Keratinocyte (primary cell): ENCODE measurements at regions not wholly inside any gene's neighbourhood (a gene's known extent, or its start where the extent isn't known, plus 50 kb on each side); places are given as distances from the start of the nearest gene placed in this dataset.

ENCODE experiments used
- DNase-seq: peaks from one replicate; pipeline ENCODE4 v3.0.0-alpha.2; 2011; ENCODE audit warnings: low read depth, missing footprints, low spot score
- FAIRE-seq: peaks from 2 replicates; lab custom pipeline; 2011; peaks lifted over from hg19 to GRCh38; lab: Jason Lieb, UNC
- H2AFZ ChIP-seq: 2 replicates; pipeline ENCODE4 v1.6.0; 2012; ENCODE audit warnings: low read length, control low read depth, inconsistent platforms; ENCODE audit not compliant: control insufficient read depth
- H3K27ac ChIP-seq: 2 replicates; pipeline ENCODE4 v1.5.1; 2011; ENCODE audit warnings: low read length; ENCODE audit not compliant: control insufficient read depth, insufficient read depth
- H3K27me3 ChIP-seq: 3 replicates; pipeline ENCODE4 v1.6.0; 2011; ENCODE audit warnings: low read length; ENCODE audit not compliant: control insufficient read depth, insufficient read depth; ENCODE audit errors: extremely low read depth
- H3K36me3 ChIP-seq, 2 experiments: 2 replicates in 1 of 2; 3 replicates in 1 of 2; pipeline ENCODE4 v1.5.1; 2011; ENCODE audit warnings: low read length in 2 of 2, mild to moderate bottlenecking in 1 of 2; ENCODE audit not compliant: control insufficient read depth in 2 of 2, insufficient read depth in 2 of 2; ENCODE audit errors: extremely low read depth in 1 of 2
- H3K4me1 ChIP-seq: 3 replicates; pipeline ENCODE4 v1.5.1; 2011; ENCODE audit warnings: low read length; ENCODE audit not compliant: control insufficient read depth, insufficient read depth; ENCODE audit errors: extremely low read depth
- H3K4me2 ChIP-seq: 3 replicates; pipeline ENCODE4 v1.6.0; 2011; ENCODE audit warnings: low read depth, low read length; ENCODE audit not compliant: control insufficient read depth, insufficient read depth; ENCODE audit errors: extremely low read depth
- H3K4me3 ChIP-seq, 3 experiments: fragments of 200-600 bp in 1 of 3; sonication (generic) in 1 of 3; 2 replicates in 2 of 3; 3 replicates in 1 of 3; pipeline ENCODE4 v1.5.1; 2011 to 2016; ENCODE audit warnings: low read length in 3 of 3, mild to moderate bottlenecking in 3 of 3, control low read depth in 2 of 3, inconsistent platforms in 1 of 3, low read depth in 1 of 3, mixed read lengths in 1 of 3, mixed run types in 1 of 3, moderate library complexity in 1 of 3; ENCODE audit not compliant: control insufficient read depth in 2 of 3, insufficient read depth in 2 of 3; ENCODE audit errors: extremely low read depth in 1 of 3
- H3K79me2 ChIP-seq: 2 replicates; pipeline ENCODE4 v1.6.0; 2012; ENCODE audit warnings: low read length; ENCODE audit not compliant: control insufficient read depth, insufficient read depth
- H3K9ac ChIP-seq: 3 replicates; pipeline ENCODE4 v1.6.0; 2011; ENCODE audit warnings: low read length; ENCODE audit not compliant: control insufficient read depth, insufficient read depth; ENCODE audit errors: extremely low read depth
- H3K9me1 ChIP-seq: 3 replicates; pipeline ENCODE4 v1.6.0; 2011; ENCODE audit warnings: low read length; ENCODE audit not compliant: control insufficient read depth, insufficient read depth; ENCODE audit errors: extremely low read depth
- H3K9me3 ChIP-seq: 2 replicates; pipeline ENCODE4 v1.5.1; 2012; ENCODE audit warnings: low read depth, low read length; ENCODE audit not compliant: control insufficient read depth
- H4K20me1 ChIP-seq: 3 replicates; pipeline ENCODE4 v1.6.0; 2011; ENCODE audit warnings: low read length; ENCODE audit not compliant: control insufficient read depth, insufficient read depth; ENCODE audit errors: extremely low read depth
- EZH2 ChIP-seq: IDR thresholded peaks from one replicate; pipeline ENCODE4 v1.6.1; 2012; ENCODE audit warnings: inconsistent platforms, mild to moderate bottlenecking, low read length, moderate library complexity
- dilution Hi-C: fragments of 300-500 bp; cut with MboI; formaldehyde crosslinking; loops from one replicate; pipeline ENCODE4 v1.7.0; 2020; ENCODE audit warnings: low sequenced_read_pairs; ENCODE audit not compliant: extremely low pct_ligation_motif_present
- TF ChIP-seq, protein P1 (sequence below), 3 experiments: IDR thresholded peaks in 1 of 3; conservative IDR thresholded peaks in 1 of 3; optimal IDR thresholded peaks in 1 of 3; 2 replicates in 2 of 3; 3 replicates in 1 of 3; pipeline versions ENCODE3 to v1.5.1; 2011; ENCODE audit warnings: low read length in 3 of 3, mild to moderate bottlenecking in 3 of 3, moderate library complexity in 2 of 3, control low read depth in 1 of 3, inconsistent platforms in 1 of 3; ENCODE audit not compliant: insufficient read depth in 2 of 3; ENCODE audit errors: extremely low read depth in 1 of 3

DNA sequence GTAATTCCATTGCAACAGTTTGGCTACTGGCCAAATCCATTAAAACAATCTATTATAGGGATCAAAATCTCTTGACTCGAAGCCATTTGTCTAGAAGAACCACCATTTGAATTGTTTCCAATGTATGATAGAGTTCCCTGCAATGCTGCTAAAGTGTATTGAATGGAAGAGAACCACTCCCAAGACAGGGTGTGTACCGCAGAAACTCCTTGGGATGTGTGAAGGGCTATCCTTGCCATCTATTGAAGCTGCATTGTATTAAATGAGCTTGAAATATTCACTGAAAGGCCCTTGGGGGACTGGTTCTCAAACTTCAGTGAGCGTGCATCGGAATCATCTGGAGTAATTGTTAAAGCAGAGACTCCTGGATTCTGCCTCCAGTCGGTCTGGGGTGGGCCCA lies 260.4 kb upstream of the MEIS1 start:
- TF ChIP-seq, protein P1, sequence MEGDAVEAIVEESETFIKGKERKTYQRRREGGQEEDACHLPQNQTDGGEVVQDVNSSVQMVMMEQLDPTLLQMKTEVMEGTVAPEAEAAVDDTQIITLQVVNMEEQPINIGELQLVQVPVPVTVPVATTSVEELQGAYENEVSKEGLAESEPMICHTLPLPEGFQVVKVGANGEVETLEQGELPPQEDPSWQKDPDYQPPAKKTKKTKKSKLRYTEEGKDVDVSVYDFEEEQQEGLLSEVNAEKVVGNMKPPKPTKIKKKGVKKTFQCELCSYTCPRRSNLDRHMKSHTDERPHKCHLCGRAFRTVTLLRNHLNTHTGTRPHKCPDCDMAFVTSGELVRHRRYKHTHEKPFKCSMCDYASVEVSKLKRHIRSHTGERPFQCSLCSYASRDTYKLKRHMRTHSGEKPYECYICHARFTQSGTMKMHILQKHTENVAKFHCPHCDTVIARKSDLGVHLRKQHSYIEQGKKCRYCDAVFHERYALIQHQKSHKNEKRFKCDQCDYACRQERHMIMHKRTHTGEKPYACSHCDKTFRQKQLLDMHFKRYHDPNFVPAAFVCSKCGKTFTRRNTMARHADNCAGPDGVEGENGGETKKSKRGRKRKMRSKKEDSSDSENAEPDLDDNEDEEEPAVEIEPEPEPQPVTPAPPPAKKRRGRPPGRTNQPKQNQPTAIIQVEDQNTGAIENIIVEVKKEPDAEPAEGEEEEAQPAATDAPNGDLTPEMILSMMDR (optimal IDR thresholded peaks at IDR 0.05 in 1 of 3, IDR thresholded peaks at IDR 0.05 in 1 of 3, conservative IDR thresholded peaks at IDR 0.05 in 1 of 3; ENCODE audit: extremely low read depth in 1 of 3, insufficient read depth in 2 of 3, low read length in 3 of 3), result no peak
- Histone ChIP-seq H2AFZ (no peak overlapping the region), H3K4me2 (no peak overlapping the region), H3K4me3 (no peak overlapping the region), H4K20me1 (no peaks in the 10 kb centered on the region), H3K9me1 (no peaks in the 10 kb centered on the region), H3K36me3 (no peaks in the 10 kb centered on the region), H3K27ac (no peak overlapping the region), H3K9me3 (no peaks in the 10 kb centered on the region), H3K27me3 (no peaks in the 10 kb centered on the region), H3K4me1 (no peaks in the 10 kb centered on the region), H3K9ac (no peak overlapping the region), H3K79me2 (no peaks in the 10 kb centered on the region)
- dilution Hi-C loops, result no loop called here
- DNase-seq (no peak), FAIRE-seq (no peak)

DNA sequence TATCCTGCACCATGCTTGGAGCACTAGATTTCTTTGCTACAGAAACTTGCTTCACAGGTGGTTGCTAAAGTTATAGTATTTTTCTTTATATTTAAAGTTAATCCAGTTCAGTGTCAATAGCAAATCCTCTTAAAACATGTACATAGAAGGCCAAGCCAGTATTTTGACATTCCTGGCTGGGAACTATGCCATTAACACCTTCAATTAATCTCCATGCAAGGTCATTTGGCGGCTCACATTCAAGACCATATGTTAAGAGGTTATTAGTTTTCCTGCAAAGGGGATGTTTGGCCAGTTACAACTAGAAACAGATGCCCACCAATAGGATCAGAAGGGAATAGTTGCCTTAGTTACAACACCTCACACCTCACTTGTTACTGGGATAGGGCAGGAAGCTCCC lies 261.3 kb upstream of the MEIS1 start:
- FAIRE-seq (no peak), DNase-seq (no peak)
- H3K4me1 ChIP-seq, result no peaks in the 10 kb centered on the region
- no peaks in the 10 kb centered on the region for H3K27me3 ChIP-seq
- dilution Hi-C loops, result no loop called here
- H2AFZ ChIP-seq, result no peak overlapping the region
- H3K9ac ChIP-seq, result no peak overlapping the region
- no peaks in the 10 kb centered on the region for H3K9me3 ChIP-seq
- H4K20me1 ChIP-seq, result no peaks in the 10 kb centered on the region
- H3K4me2 ChIP-seq, result no peak overlapping the region
- no peaks in the 10 kb centered on the region for H3K79me2 ChIP-seq
- H3K9me1 ChIP-seq, result no peaks in the 10 kb centered on the region
- no peaks in the 10 kb centered on the region for H3K36me3 ChIP-seq
- no peak overlapping the region for H3K4me3 ChIP-seq
- no peak for TF ChIP-seq EZH2
- TF ChIP-seq, protein P1 (optimal IDR thresholded peaks at IDR 0.05 in 1 of 3, IDR thresholded peaks at IDR 0.05 in 1 of 3, conservative IDR thresholded peaks at IDR 0.05 in 1 of 3; ENCODE audit: extremely low read depth in 1 of 3, insufficient read depth in 2 of 3, low read length in 3 of 3), result no peak
- no peak overlapping the region for H3K27ac ChIP-seq
